ENCODE measurements at regions not wholly inside any gene's neighbourhood (a gene's known extent, or its start where the extent isn't known, plus 50 kb on each side); places are given as distances from the start of the nearest gene placed in this dataset.

GRCh38 chr3:99388780-99389179 is 249.6 kb upstream of the COL8A1 start:
- TF ChIP-seq EGR1 (IDR thresholded peaks at IDR 0.05) (no peak), EP300 (IDR thresholded peaks at IDR 0.05; ENCODE audit: borderline replicate concordance) (no peak), TAF1 (IDR thresholded peaks at IDR 0.05; ENCODE audit: low read depth) (no peak), USF1 (IDR thresholded peaks at IDR 0.05) (no peak), ZBTB7A (IDR thresholded peaks at IDR 0.05; ENCODE audit: low read depth) (no peak), NFIC (IDR thresholded peaks at IDR 0.05) (peak; percentile 14; the same call in 1 of the 2 replicates), FOXM1 (IDR thresholded peaks at IDR 0.05; ENCODE audit: borderline replicate concordance, low read depth) (no peak), MAX (IDR thresholded peaks at IDR 0.05) (no peak), TEAD4 (IDR thresholded peaks at IDR 0.05) (no peak), CEBPB (IDR thresholded peaks at IDR 0.05) (no peak), TCF12 (IDR thresholded peaks at IDR 0.05; ENCODE audit: low read depth) (no peak), REST (IDR thresholded peaks at IDR 0.05; ENCODE audit: low read depth) (no peak), RAD21 (IDR thresholded peaks at IDR 0.05; ENCODE audit: low read depth) (peak; percentile 12; the same call in 1 of the 2 replicates), YY1 (IDR thresholded peaks at IDR 0.05; ENCODE audit: low read depth) (no peak), CREB1 (IDR thresholded peaks at IDR 0.05; ENCODE audit: low read depth) (no peak)

GRCh38 chr3:99384596-99384995 is 253.8 kb upstream of the COL8A1 start:
- no peak for TF ChIP-seq RAD21 (IDR thresholded peaks at IDR 0.05; ENCODE audit: low read depth)
- no peak for TF ChIP-seq REST (IDR thresholded peaks at IDR 0.05; ENCODE audit: low read depth)
- no peak for TF ChIP-seq CREB1 (IDR thresholded peaks at IDR 0.05; ENCODE audit: low read depth)
- TF ChIP-seq FOXM1 (IDR thresholded peaks at IDR 0.05; ENCODE audit: borderline replicate concordance, low read depth): no peak
- no peak for TF ChIP-seq MAX (IDR thresholded peaks at IDR 0.05)
- no peak for TF ChIP-seq USF1 (IDR thresholded peaks at IDR 0.05)

GRCh38 chr3:99376926-99377325 is 261.5 kb upstream of the COL8A1 start:
- TF ChIP-seq YY1 (IDR thresholded peaks at IDR 0.05; ENCODE audit: low read depth): no peak
- TF ChIP-seq NFIC (IDR thresholded peaks at IDR 0.05): no peak
- no peak for TF ChIP-seq CREB1 (IDR thresholded peaks at IDR 0.05; ENCODE audit: low read depth)
- no peak for TF ChIP-seq CEBPB (IDR thresholded peaks at IDR 0.05)

GRCh38 chr3:99373846-99374210 is 264.6 kb upstream of the COL8A1 start:
- TF ChIP-seq YY1 (IDR thresholded peaks at IDR 0.05; ENCODE audit: low read depth) (no peak), TEAD4 (IDR thresholded peaks at IDR 0.05) (no peak), ZBTB7A (IDR thresholded peaks at IDR 0.05; ENCODE audit: low read depth) (no peak), TAF1 (IDR thresholded peaks at IDR 0.05; ENCODE audit: low read depth) (no peak), EP300 (IDR thresholded peaks at IDR 0.05; ENCODE audit: borderline replicate concordance) (no peak), TCF12 (IDR thresholded peaks at IDR 0.05; ENCODE audit: low read depth) (no peak), REST (IDR thresholded peaks at IDR 0.05; ENCODE audit: low read depth) (no peak), MAX (IDR thresholded peaks at IDR 0.05) (no peak), CEBPB (IDR thresholded peaks at IDR 0.05) (no peak), USF1 (IDR thresholded peaks at IDR 0.05) (no peak), FOXM1 (IDR thresholded peaks at IDR 0.05; ENCODE audit: borderline replicate concordance, low read depth) (no peak), NFIC (IDR thresholded peaks at IDR 0.05) (no peak), CREB1 (IDR thresholded peaks at IDR 0.05; ENCODE audit: low read depth) (no peak), EGR1 (IDR thresholded peaks at IDR 0.05) (no peak), RAD21 (IDR thresholded peaks at IDR 0.05; ENCODE audit: low read depth) (no peak)

Measured in Ishikawa (cell line).